ENCODE measurements at regions not wholly inside any gene's neighbourhood (a gene's known extent, or its start where the extent isn't known, plus 50 kb on each side); places are given as distances from the start of the nearest gene placed in this dataset.

DNA sequence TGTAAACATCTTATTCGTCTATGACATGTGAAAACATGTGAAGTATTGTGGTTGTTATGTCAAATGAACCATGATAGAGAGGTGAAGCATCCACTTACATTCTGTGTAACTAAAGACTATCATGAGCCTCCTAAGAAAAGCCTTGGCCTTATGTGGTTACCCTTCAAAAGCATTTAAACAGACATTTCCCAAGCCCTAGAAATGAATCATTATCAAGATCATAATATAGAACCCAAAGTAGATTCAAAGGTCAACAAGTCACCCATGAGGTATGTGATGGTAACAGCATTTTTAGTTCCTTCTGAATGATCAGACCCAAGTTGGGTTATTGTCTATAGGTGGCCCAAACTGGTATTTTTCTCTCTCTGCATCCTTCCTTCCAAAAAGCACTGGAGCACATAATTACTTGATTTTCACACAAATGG is 408.0 kb downstream of the TBL1XR1 start:
- H3K36me3 ChIP-seq (ENCODE audit: insufficient read depth, low read length), result no peaks in the 10 kb centered on the region
- no peak overlapping the region for H3K27ac ChIP-seq (ENCODE audit: low read depth, low read length)
- H3K4me3 ChIP-seq (ENCODE audit: low read depth in 1 of 2, low read length in 2 of 2), result no peak overlapping the region
- no peaks in the 10 kb centered on the region for H3K27me3 ChIP-seq (ENCODE audit: control insufficient read depth in 1 of 2, insufficient read depth in 2 of 2, low read length in 2 of 2)
- no peaks in the 10 kb centered on the region for H3K9me3 ChIP-seq (ENCODE audit: low read length)
- peaks cover 15% of the 10 kb centered on the region for H3K4me1 ChIP-seq (ENCODE audit: insufficient read depth, low read length)
- H3K9ac ChIP-seq (ENCODE audit: low read length), result no peak overlapping the region

- peaks cover 15% of the 10 kb centered on the region for H3K4me1 ChIP-seq (ENCODE audit: insufficient read depth, low read length)
- H3K36me3 ChIP-seq (ENCODE audit: insufficient read depth, low read length), result no peaks in the 10 kb centered on the region
- H3K9ac ChIP-seq (ENCODE audit: low read length), result no peak overlapping the region
- no peaks in the 10 kb centered on the region for H3K9me3 ChIP-seq (ENCODE audit: low read length)
- no peaks in the 10 kb centered on the region for H3K27me3 ChIP-seq (ENCODE audit: control insufficient read depth in 1 of 2, insufficient read depth in 2 of 2, low read length in 2 of 2)
- no peak overlapping the region for H3K4me3 ChIP-seq (ENCODE audit: low read depth in 1 of 2, low read length in 2 of 2)
- no peak overlapping the region for H3K27ac ChIP-seq (ENCODE audit: low read depth, low read length)
These were observed 409.8 kb downstream of the TBL1XR1 start for GRCh38 chr3:176787506-176787905.

DNA sequence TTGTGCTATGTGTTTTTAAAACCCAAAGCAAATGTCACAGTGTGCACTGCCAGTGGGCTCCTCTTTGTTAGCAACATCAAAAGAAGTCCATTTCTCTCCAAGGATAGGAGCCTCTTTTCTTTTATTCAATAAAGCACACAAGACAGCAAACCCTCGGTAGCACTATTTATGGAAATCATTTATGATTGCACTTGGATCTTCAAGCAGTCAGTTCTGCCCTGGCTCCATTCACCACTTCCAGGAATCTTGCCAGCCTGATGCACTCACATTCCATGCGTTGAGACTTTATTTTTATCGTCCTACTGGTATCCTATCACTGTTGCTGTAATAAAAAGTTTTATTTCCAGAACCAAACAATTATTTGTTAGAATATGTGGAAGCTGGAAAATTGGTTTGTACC is 412.1 kb downstream of the TBL1XR1 start:
- Histone ChIP-seq H3K4me3 (ENCODE audit: low read depth in 1 of 2, low read length in 2 of 2) (no peak overlapping the region), H3K4me1 (ENCODE audit: insufficient read depth, low read length) (peaks cover 19% of the 10 kb centered on the region), H3K27ac (ENCODE audit: low read depth, low read length) (peak overlapping the region; percentile 36), H3K36me3 (ENCODE audit: insufficient read depth, low read length) (no peaks in the 10 kb centered on the region), H3K9me3 (ENCODE audit: low read length) (no peaks in the 10 kb centered on the region), H3K9ac (ENCODE audit: low read length) (no peak overlapping the region), H3K27me3 (ENCODE audit: control insufficient read depth in 1 of 2, insufficient read depth in 2 of 2, low read length in 2 of 2) (no peaks in the 10 kb centered on the region)

DNA sequence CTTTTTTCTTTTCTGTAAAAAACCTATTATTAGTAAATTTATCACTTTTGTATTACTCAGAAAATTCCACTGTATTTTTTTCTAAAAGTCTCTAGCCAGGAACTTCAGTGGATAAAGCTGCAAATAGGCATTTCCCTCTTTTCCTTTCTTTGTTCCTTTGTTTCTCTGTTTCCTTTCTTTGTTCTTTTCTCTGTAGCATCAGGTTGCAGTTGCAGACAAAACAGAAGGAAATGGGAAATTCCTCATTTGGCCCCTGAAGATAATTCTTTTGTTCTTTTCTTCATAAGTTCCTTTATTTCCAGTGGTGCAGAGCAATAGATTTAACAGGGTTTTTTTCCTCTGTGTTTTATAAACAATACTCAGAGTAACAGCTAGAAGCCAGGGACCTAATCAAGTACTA is 416.5 kb downstream of the TBL1XR1 start:
- Histone ChIP-seq H3K36me3 (ENCODE audit: insufficient read depth, low read length) (no peaks in the 10 kb centered on the region), H3K4me3 (ENCODE audit: low read depth in 1 of 2, low read length in 2 of 2) (no peak overlapping the region), H3K9ac (ENCODE audit: low read length) (no peak overlapping the region), H3K27me3 (ENCODE audit: control insufficient read depth in 1 of 2, insufficient read depth in 2 of 2, low read length in 2 of 2) (no peaks in the 10 kb centered on the region), H3K4me1 (ENCODE audit: insufficient read depth, low read length) (peaks cover 24% of the 10 kb centered on the region), H3K9me3 (ENCODE audit: low read length) (no peaks in the 10 kb centered on the region), H3K27ac (ENCODE audit: low read depth, low read length) (no peak overlapping the region)

DNA sequence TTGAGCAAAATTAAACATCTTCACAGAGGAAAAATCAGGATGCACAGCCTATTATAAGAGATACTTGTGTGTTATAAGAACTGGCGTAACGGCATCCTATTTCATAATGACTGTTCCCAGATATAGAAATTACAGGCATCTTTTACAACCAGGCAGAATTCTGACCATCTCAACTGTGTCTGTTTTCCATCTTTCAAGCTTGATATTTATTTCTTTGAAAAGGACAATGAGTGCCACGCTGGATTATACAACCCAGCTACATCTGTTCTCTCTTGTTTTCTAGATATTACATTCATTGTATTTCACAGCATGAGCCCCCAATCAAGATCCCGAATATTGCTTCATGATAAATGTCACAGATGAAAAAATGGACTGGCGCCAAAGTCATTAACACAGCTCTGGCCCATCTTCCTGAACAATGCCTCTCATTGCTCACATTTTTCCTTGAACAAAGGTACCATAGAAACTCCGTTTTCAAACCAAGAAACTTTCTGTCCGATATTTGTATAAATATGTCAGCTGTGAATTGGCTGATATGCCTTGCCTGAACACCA is 420.6 kb downstream of the TBL1XR1 start:
- no peak overlapping the region for H3K9ac ChIP-seq (ENCODE audit: low read length)
- no peaks in the 10 kb centered on the region for H3K36me3 ChIP-seq (ENCODE audit: insufficient read depth, low read length)
- H3K9me3 ChIP-seq (ENCODE audit: low read length), result no peaks in the 10 kb centered on the region
- H3K4me3 ChIP-seq (ENCODE audit: low read depth in 1 of 2, low read length in 2 of 2), result no peak overlapping the region
- no peaks in the 10 kb centered on the region for H3K27me3 ChIP-seq (ENCODE audit: control insufficient read depth in 1 of 2, insufficient read depth in 2 of 2, low read length in 2 of 2)
- peaks cover 17% of the 10 kb centered on the region for H3K4me1 ChIP-seq (ENCODE audit: insufficient read depth, low read length)
- peak overlapping the region; percentile 12 for H3K27ac ChIP-seq (ENCODE audit: low read depth, low read length)

DNA sequence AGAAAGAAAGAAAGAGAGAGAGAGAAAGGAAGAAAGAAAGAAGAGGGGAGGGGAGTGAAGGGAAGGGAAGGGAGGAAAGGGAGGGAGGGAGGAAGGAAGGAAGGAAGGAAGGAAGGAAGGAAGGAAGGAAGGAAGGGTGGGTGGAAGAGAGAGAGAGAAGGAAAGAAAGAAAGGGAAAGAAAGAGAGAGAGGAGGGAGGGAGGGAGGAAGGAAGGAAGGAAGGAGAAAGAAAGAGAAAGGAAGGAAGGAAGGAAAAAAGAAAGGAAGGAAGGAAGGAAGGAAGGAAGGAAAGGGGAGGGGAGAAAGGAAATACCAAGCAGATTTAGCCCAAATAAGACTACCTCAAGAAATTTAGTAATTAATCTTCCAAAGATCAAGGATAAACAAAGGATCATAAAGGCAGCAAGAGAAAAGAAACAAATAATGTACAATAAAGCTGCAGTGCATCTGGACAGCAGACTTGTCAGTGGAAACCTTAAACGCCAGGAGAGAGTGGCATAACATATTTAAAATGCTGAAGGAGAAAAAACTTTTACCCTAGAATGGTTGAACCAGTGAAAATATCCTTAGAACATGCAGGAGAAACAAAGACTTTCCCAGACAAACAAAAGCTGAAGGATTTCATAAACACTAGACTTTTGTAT is 427.6 kb downstream of the TBL1XR1 start:
- H3K36me3 ChIP-seq (ENCODE audit: insufficient read depth, low read length), result no peaks in the 10 kb centered on the region
- H3K4me3 ChIP-seq (ENCODE audit: low read depth in 1 of 2, low read length in 2 of 2), result no peak overlapping the region
- no peaks in the 10 kb centered on the region for H3K27me3 ChIP-seq (ENCODE audit: control insufficient read depth in 1 of 2, insufficient read depth in 2 of 2, low read length in 2 of 2)
- no peak overlapping the region for H3K9ac ChIP-seq (ENCODE audit: low read length)
- peaks cover 13% of the 10 kb centered on the region for H3K4me1 ChIP-seq (ENCODE audit: insufficient read depth, low read length)
- H3K9me3 ChIP-seq (ENCODE audit: low read length), result no peaks in the 10 kb centered on the region
- H3K27ac ChIP-seq (ENCODE audit: low read depth, low read length), result no peak overlapping the region

DNA sequence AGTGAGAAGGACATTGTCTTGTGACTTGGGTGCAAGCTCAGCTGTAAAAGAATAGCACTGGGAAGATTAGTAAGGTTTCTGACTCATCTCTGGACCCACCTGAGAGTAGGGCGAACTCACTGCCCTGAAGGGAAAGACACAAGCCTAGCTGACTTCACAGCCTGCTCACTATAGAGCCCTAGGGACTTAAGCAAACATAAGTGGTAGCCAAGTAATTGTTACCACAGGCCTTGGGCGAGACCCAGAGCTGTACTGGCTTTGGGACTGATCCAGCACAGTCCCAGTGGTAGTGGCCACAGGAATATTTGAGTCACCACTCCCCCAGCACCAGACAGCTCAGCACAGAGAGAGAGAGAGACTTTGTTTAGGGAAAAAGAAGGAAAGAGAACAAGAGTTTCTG is 429.9 kb downstream of the TBL1XR1 start:
- H3K27me3 ChIP-seq (ENCODE audit: control insufficient read depth in 1 of 2, insufficient read depth in 2 of 2, low read length in 2 of 2), result no peaks in the 10 kb centered on the region
- H3K27ac ChIP-seq (ENCODE audit: low read depth, low read length), result no peak overlapping the region

GRCh38 chr3:176766862-176767261 is 430.4 kb downstream of the TBL1XR1 start:
- Histone ChIP-seq H3K36me3 (ENCODE audit: insufficient read depth, low read length) (no peaks in the 10 kb centered on the region), H3K9me3 (ENCODE audit: low read length) (no peaks in the 10 kb centered on the region), H3K27ac (ENCODE audit: low read depth, low read length) (no peak overlapping the region)

More for the DNA sequence above, 429.9 kb downstream of the TBL1XR1 start:
- no peaks in the 10 kb centered on the region for H3K36me3 ChIP-seq (ENCODE audit: insufficient read depth, low read length)
- no peak overlapping the region for H3K9ac ChIP-seq (ENCODE audit: low read length)
- no peak overlapping the region for H3K4me3 ChIP-seq (ENCODE audit: low read depth in 1 of 2, low read length in 2 of 2)
- peaks cover 13% of the 10 kb centered on the region for H3K4me1 ChIP-seq (ENCODE audit: insufficient read depth, low read length)
- H3K9me3 ChIP-seq (ENCODE audit: low read length), result no peaks in the 10 kb centered on the region

DNA sequence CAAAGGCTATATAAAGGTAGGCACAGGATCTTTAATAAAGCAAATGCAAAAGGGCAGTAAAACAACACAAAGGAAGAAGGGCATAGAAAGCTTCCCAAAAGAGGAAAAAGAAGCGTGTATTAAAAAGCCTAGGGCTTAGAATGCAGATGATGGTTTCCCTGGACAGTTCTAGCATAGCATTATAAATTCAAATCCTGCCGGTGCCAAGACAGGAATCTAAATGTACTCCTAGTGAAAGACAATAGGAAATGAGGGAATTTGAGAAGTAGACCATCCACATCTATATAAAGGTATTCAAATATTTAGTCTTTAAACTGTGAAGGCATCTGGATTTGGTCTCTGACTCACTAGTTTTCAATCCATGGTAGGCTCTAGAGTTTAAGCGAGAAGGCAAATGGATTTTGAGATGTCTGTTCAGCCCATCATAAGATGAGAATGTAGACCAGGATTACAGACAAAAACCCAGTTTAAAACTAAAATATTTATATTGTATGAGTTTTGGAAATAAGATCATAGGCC is 431.8 kb downstream of the TBL1XR1 start:
- Histone ChIP-seq H3K9ac (ENCODE audit: low read length) (no peak overlapping the region), H3K4me1 (ENCODE audit: insufficient read depth, low read length) (peaks cover 13% of the 10 kb centered on the region), H3K27me3 (ENCODE audit: control insufficient read depth in 1 of 2, insufficient read depth in 2 of 2, low read length in 2 of 2) (no peaks in the 10 kb centered on the region), H3K27ac (ENCODE audit: low read depth, low read length) (no peak overlapping the region), H3K4me3 (ENCODE audit: low read depth in 1 of 2, low read length in 2 of 2) (no peak overlapping the region), H3K36me3 (ENCODE audit: insufficient read depth, low read length) (no peaks in the 10 kb centered on the region), H3K9me3 (ENCODE audit: low read length) (no peaks in the 10 kb centered on the region)

More at GRCh38 chr3:176766862-176767261, 430.4 kb downstream of the TBL1XR1 start:
- Histone ChIP-seq H3K4me1 (ENCODE audit: insufficient read depth, low read length) (peaks cover 13% of the 10 kb centered on the region), H3K4me3 (ENCODE audit: low read depth in 1 of 2, low read length in 2 of 2) (peak overlapping the region in 1 of 2 donors; percentile 20), H3K27me3 (ENCODE audit: control insufficient read depth in 1 of 2, insufficient read depth in 2 of 2, low read length in 2 of 2) (no peaks in the 10 kb centered on the region), H3K9ac (ENCODE audit: low read length) (no peak overlapping the region)

DNA sequence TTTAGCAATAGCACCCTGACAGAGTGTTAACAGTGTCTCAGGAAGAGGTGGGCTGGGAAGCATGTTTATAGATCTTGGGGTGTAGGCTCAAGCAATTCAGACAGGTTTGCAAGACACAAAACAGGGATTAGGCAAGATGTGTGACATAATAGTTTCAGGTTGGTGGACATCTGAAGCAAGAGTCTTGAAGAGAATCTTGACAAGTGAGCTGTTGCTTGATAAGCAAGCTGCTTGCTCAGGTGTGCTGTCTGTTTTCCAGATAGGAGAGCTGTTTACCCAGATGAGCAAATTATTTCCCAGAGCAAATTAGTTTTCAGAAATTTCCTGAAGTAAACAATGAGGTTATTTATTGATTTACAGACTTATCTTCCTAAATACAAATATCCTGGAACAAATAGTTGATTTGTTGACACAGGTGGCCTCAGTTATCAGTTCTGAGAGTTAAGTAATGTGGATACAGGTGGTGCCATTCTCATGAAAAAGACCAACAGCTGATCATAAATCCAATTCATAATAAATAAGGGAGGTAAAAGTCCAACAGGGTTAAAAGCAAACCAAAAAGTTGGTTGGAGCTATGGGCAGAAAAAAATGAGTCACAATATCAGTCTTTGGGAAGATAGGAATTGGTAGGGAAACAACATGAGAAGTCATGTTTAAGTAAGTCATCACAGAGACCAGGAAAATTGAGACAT is 437.3 kb downstream of the TBL1XR1 start:
- no peaks in the 10 kb centered on the region for H3K9me3 ChIP-seq (ENCODE audit: low read length)
- H3K9ac ChIP-seq (ENCODE audit: low read length), result no peak overlapping the region
- H3K36me3 ChIP-seq (ENCODE audit: insufficient read depth, low read length), result no peaks in the 10 kb centered on the region
- H3K27me3 ChIP-seq (ENCODE audit: control insufficient read depth in 1 of 2, insufficient read depth in 2 of 2, low read length in 2 of 2), result no peaks in the 10 kb centered on the region
- H3K4me1 ChIP-seq (ENCODE audit: insufficient read depth, low read length), result no peaks in the 10 kb centered on the region
- H3K27ac ChIP-seq (ENCODE audit: low read depth, low read length), result no peak overlapping the region
- H3K4me3 ChIP-seq (ENCODE audit: low read depth in 1 of 2, low read length in 2 of 2), result no peak overlapping the region

DNA sequence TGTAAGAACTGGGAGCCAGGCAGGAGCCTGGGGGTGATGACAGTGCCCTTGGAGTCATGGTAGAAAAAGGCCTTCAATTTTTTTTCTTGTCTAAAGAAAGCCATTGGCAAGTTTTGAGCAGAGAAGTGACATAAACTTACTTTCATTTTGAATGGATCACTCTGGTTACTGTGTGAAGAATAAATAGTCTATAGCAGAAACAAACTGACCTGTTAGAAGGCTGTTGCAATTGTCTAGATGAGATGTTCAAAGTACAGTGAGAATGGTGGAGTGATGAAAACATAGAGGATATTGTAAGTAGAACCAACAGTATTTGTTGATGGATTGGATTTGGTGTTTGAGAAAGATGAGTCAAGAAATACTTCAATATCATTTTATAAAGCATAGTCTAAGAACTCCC is 439.9 kb downstream of the TBL1XR1 start:
- H3K9me3 ChIP-seq (ENCODE audit: low read length), result no peaks in the 10 kb centered on the region
- no peaks in the 10 kb centered on the region for H3K36me3 ChIP-seq (ENCODE audit: insufficient read depth, low read length)
- no peaks in the 10 kb centered on the region for H3K4me1 ChIP-seq (ENCODE audit: insufficient read depth, low read length)
- no peak overlapping the region for H3K4me3 ChIP-seq (ENCODE audit: low read depth in 1 of 2, low read length in 2 of 2)
- H3K9ac ChIP-seq (ENCODE audit: low read length), result no peak overlapping the region
- no peaks in the 10 kb centered on the region for H3K27me3 ChIP-seq (ENCODE audit: control insufficient read depth in 1 of 2, insufficient read depth in 2 of 2, low read length in 2 of 2)
- no peak overlapping the region for H3K27ac ChIP-seq (ENCODE audit: low read depth, low read length)
